Suprapubic skin (tissue), 4 donors: ENCODE measurements at regions not wholly inside any gene's neighbourhood (a gene's known extent, or its start where the extent isn't known, plus 50 kb on each side); places are given as distances from the start of the nearest gene placed in this dataset.

Experiments
- CTCF ChIP-seq, 2 donors: fragments of 200-600 bp in 1 of 2; fragments of 450-650 bp in 1 of 2; sonication (generic) in 1 of 2; IDR thresholded peaks; one replicate each; pipeline ENCODE4 v1.5.1; 2016 to 2019; ENCODE audit warnings: antibody characterized with exemption in 2 of 2, mild to moderate bottlenecking in 1 of 2, moderate library complexity in 1 of 2
- EP300 ChIP-seq: sonication (generic); formaldehyde crosslinking; IDR thresholded peaks from one replicate; pipeline ENCODE4 v1.6.1; 2017; ENCODE audit warnings: antibody characterized with exemption
- POLR2A ChIP-seq, 2 donors: fragments of 450-650 bp; IDR thresholded peaks; one replicate each; pipeline ENCODE4 v1.6.1; 2017; ENCODE audit warnings: antibody characterized with exemption in 2 of 2, mild to moderate bottlenecking in 2 of 2, moderate library complexity in 2 of 2
- POLR2AphosphoS5 ChIP-seq, 3 donors: sonication (generic); formaldehyde crosslinking; IDR thresholded peaks; one replicate each; pipeline ENCODE4 v1.6.1; 2017; ENCODE audit warnings: antibody characterized with exemption in 3 of 3

GRCh38 chr20:24045621-24046318, 57.2 kb upstream of the GGTLC1 start:
- TF ChIP-seq POLR2A (IDR thresholded peaks at IDR 0.05), result no peak
- no peak for TF ChIP-seq POLR2AphosphoS5 (IDR thresholded peaks at IDR 0.05)
- TF ChIP-seq CTCF (IDR thresholded peaks at IDR 0.05), result no peak
- TF ChIP-seq EP300, result no peak
